GM18909 (cell line): ENCODE measurements at regions not wholly inside any gene's neighbourhood (a gene's known extent, or its start where the extent isn't known, plus 50 kb on each side); places are given as distances from the start of the nearest gene placed in this dataset.
"Not testable (repeated sequence)": the region's sequence is repeated elsewhere in the genome, so short reads cannot be mapped to it uniquely, and the experiment has no call there.

Experiments
- ATAC-seq: cut with Tn5 transposase; IDR thresholded peaks from one replicate; pipeline ENCODE4 v1.9.1; 2021; ENCODE audit warnings: mild to moderate bottlenecking; ENCODE audit not compliant: unreplicated experiment, poor library complexity

DNA sequence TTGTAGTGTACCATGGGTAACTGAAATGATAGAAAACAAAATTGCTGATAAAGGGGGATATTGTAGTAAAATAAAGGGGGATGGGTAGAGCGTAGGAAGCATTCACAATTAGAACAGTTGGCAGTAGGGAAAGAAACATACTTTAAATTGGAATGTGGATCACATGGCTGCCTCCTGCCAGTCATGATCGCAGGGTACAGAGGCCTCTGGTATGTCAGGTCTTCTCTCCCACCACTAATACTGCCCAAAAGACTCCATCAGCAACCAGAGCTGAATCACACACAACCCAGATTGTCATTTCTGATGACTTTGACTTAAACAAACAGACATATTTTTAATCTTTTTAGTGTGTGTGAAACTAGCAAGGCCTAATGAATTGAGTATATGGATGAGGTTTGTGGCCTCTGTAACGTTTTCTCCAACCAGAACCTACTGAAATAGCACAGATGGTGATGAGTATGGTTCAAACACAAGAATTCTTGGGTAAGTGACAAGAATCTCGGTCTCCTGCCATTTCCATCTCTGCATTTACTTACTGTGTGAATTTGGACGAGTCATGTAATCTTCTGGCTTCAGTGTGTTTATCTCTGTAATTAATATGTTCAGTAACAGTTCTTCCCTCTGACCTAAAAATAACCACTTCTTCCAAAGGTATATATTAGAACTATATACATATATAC lies 112.6 kb downstream of the USP22 start:
- no peak for ATAC-seq

DNA sequence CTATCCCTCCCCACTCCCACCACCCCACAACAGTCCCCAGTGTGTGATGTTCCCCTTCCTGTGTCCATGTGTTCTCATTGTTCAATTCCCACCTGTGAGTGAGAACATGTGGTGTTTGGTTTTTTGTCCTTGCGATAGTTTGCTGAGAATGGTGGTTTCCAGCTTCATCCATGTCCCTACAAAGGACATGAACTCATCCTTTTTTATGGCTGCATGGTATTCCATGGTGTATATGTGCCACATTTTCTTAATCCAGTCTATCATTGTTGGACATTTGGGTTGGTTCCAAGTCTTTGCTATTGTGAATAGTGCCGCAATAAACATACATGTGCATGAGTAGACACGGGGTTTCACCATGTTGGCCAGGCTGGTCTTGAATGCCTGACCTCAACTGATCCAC lies 109.8 kb downstream of the USP22 start:
- not testable (repeated sequence) for ATAC-seq

DNA sequence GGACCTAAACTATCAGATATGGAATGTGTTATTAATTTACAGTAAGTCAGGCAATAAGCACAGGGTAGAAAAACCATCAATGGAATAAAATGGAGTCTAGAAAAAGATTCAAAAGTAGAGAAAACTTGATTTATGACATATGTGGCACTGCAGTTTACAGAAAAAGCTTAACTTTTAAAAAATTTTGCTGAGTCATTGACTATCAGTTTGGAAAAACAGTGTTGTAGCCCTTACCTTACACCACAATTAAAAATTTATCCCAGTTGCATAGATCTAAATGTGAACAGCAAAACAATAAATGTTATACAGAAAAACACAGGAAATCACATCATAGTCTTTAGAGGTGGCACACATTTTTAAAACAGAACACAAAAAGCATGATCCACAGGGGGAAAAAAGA lies 108.5 kb downstream of the USP22 start:
- no peak for ATAC-seq

DNA sequence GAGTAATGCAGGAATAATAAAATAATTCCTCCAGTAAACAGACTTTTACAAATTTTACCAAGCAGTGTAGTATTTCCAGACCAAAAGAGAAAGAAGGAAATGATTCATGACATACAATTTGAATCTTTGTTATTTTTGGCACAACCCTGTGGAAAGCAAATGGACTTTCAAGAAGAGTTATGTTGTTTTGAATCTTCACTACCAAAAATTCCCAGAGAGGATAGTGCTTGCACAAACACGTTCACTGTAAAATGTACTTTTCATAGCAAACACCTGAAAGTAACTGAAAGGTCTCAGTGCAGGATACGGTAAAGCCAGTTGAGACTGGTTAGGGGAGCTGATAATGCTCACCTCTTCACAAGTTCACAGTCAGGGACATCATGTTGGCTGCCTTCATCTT lies 107.1 kb downstream of the USP22 start:
- ATAC-seq: no peak

DNA sequence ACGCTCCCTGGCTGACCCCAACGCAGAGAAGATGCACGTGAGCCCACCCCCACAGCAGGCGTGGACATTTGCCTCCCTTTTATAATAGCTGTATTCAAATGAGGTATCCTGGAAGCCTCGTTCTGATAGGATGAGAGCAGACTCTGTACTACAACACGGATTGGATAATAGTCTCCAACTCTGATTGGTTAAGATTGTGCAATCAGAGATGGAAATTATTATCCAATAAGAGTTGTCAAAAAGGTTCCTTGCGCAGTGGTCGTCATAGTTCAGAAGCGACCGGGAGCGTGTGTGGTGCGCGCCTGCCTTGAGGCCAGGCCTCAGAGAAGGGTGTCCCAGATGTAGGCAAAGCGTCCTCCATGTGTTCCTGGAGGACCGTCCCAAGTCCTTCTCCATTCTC lies 104.6 kb downstream of the USP22 start:
- ATAC-seq: no peak

DNA sequence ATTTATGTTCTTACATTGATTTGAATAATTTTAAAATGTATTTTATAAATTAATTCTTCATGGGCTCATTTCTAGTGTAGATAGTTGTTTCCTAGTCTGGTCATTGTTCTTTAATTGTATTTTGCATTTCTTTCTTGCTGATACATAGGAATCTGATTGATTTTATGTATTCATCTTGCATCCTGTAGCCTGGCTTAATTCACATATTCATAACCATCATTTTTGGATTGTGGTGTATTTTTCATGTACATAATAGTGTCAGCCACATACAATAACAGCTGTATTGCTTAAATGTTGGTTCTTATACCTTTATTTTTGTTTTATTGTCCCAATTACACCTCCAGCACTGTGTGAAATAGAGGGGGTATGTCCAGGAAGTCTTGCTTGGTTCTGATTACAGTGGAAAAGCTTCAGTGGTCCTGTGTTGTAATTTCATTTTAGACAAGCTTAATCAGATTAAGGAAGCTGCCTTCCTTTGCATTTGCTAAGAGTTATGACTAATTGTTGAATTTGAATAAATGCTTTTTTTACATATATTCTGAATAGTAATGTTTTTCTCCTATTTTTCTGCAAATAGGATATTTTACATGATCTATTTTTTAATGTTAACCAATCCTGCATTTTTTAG lies 103.7 kb downstream of the USP22 start:
- ATAC-seq: no peak

DNA sequence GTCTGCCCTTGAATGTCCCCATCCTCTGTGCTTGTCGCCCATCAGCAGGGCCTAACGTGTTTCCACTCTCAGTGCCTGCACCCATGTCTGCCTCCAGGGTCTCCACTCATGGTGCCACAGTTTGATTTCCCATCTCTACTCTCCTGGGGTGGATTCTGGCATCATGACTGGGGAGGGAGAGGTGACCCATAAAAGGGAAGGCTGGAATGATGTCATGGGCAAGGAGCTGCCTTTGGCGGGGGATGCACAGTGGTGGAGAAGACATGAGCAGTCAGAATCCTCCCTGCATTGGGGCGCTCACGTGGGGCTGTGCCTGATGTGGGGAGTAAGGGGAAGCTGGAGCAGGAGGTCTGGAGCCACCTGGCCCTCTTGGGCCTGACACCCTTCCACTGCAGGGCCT lies 100.9 kb downstream of the USP22 start:
- ATAC-seq: no peak

DNA sequence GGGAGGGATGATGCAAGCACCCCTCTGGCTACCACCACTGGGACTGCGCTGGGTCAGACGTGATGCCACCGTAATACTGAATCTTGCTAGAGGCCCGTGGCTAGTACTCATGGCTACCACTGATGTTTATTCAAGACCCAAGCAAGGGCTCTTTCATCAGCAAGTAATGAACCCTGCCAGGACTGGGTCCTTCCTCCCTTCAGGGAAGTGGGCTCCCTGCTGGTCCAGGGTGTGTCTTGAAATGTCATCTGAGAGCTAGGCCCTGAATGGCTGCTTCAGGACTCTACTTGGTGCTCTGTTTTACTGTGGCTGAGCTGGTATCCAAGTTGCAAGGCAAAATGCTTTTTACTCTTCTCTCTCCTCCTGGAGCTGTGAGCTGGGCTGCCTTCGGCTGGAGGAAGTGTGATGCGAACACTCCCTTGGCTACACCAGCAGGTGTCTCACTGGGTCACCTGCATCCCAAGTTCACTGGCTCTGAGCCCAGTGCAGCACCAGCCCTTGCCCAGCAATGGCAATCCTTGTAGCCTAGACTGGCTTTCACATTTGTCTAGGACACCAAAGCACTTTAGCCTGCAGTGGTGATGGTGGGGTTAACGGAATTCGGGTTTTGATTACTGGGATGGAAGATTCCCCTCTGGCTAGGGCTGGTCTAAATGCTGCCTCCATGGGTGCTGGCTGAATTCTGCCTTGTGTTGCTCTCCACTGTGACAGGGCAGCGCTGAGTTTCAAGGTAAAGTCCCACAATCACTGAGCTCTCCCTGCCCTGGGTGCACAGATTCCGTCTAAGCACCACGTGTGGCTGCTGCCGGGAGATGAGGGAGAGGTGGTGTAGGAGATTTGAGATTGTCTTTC lies 98.6 kb downstream of the USP22 start:
- no peak for ATAC-seq

DNA sequence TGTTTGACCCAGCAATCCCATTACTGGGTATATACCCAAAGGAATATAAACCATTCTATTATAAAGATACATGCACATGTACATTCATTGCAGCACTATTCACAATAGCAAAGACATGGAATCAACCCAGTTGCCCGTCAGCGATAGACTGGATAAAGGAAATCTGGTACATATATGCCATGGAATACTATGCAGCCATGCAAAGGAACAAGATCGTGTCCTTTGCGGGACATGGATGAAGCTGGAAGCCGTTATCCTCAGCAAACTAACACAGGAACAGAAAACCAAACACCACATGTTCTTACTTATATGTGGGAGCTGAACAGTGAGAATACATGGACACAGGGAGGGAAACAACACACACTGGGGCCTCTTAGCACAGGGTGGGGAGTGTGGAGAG lies 95.1 kb downstream of the USP22 start:
- ATAC-seq: not testable (repeated sequence)

DNA sequence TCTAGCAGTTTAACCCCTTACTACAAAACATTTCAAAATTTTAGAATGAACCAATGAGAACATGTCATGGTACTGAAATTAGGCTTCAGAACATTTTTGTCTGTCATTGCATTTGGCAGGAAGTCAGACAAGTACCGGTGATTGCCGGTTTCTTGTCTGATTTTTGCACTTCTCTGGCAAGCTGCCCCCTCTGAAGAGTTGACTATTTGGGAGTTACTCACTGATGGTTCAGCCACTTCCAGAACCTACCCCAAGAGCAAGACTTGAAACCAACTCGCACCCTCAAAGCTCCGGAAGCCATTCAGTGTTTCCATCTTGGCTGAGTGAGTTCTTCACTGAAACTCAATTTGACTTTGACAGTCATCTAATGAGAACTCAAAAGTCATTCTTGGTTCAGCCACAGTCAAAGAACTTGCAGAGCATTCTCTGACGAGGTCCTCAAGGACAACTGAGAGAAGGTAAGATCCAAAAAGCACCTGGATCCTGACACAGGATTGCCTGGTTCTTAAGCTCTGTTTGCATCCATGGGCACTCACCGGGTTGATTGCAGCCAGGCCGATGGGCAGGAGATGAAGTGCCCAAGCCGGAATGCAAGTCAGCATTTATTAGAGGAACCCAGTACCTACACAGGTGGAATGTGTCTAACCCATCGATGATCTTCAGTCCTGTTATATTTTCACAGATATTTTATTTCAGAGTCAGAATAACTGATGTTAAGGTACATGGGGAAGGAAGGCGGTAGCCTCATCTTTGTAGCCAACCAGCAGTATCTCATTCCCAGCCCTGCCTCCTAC lies 93.6 kb downstream of the USP22 start:
- ATAC-seq: no peak
